HCT116 (cell line): ENCODE measurements at regions not wholly inside any gene's neighbourhood (a gene's known extent, or its start where the extent isn't known, plus 50 kb on each side); places are given as distances from the start of the nearest gene placed in this dataset.
"Not testable (repeated sequence)": the region's sequence is repeated elsewhere in the genome, so short reads cannot be mapped to it uniquely, and the experiment has no call there.

Experiments used
- ATAC-seq: fragments of 200-7000 bp; cut with Tn5 transposase; 2 replicates; pipeline ENCODE4 v1.9.1; 2020; ENCODE audit warnings: mild to moderate bottlenecking, moderate library complexity
- BruUV-seq: library from RNA; stranded (reverse); fragments of 400-500 nt; replicated peaks from 2 replicates; lab custom pipeline; 2021; lab: Mats Ljungman, UMichigan
- CTCF ChIA-PET: fragments of 300-600 bp; sonication (Branson Sonifier 250); formaldehyde crosslinking; loops from one replicate; lab custom pipeline; 2021; ENCODE audit warnings: antibody characterized with exemption; lab: Charles Lee
- POLR2A ChIA-PET: fragments of 300-600, 350-600 bp; sonication (Branson Sonifier 250); formaldehyde crosslinking; loops from one replicate; lab custom pipeline; 2021; ENCODE audit warnings: antibody characterized with exemption; lab: Charles Lee
- RAD21 ChIA-PET, 2 experiments: fragments of 300-600 bp; sonication (Branson Sonifier 250); formaldehyde crosslinking; loops; one replicate each; lab custom pipeline; 2023; ENCODE audit warnings: low total read pairs in 2 of 2; ENCODE audit not compliant: uncharacterized antibody in 2 of 2, unreplicated experiment in 2 of 2, low non-redundant PET in 1 of 2; lab: Charles Lee
- DNase-seq: peaks from one replicate; pipeline ENCODE4 v3.0.0-alpha.2; 2010; ENCODE audit warnings: low read depth, low spot score
- H2AFZ ChIP-seq: fragments of 200-600 bp; shearing (Covaris generic), sonication (generic); 2 replicates; pipeline ENCODE4 v1.6.1; 2017; ENCODE audit warnings: low read depth, mixed run types, mixed read lengths, antibody characterized with exemption, low read length; ENCODE audit not compliant: poor library complexity, severe bottlenecking
- H3K27ac ChIP-seq: 2 replicates; pipeline ENCODE4 v1.5.1; 2012; ENCODE audit warnings: low read depth, low read length
- H3K27me3 ChIP-seq: fragments of 200-600 bp; sonication (generic); 2 replicates; pipeline ENCODE4 v1.6.1; 2016; ENCODE audit warnings: mixed run types, low read length, mixed read lengths; ENCODE audit not compliant: insufficient read depth
- H3K36me3 ChIP-seq, 2 experiments: fragments of 200-500 bp in 1 of 2; fragments of 200-600 bp in 1 of 2; sonication (Bioruptor generic) in 1 of 2; sonication (generic) in 1 of 2; 2 replicates each; pipeline versions ENCODE4 v1.5.1 to v1.6.1; 2014 to 2016; ENCODE audit warnings: low read length in 2 of 2, inconsistent platforms in 1 of 2, mixed read lengths in 1 of 2, mixed run types in 1 of 2; ENCODE audit not compliant: insufficient read depth in 2 of 2, control insufficient read depth in 1 of 2
- H3K4me1 ChIP-seq, 2 experiments: fragments of 200-600 bp in 1 of 2; sonication (generic) in 1 of 2; 2 replicates each; pipeline versions ENCODE4 v1.5.1 to v1.6.1; 2012 to 2017; ENCODE audit warnings: low read length in 2 of 2, inconsistent platforms in 1 of 2, mild to moderate bottlenecking in 1 of 2, mixed read lengths in 1 of 2, mixed run types in 1 of 2, moderate library complexity in 1 of 2; ENCODE audit not compliant: insufficient read depth in 2 of 2, control insufficient read depth in 1 of 2
- H3K4me2 ChIP-seq: fragments of 200-600 bp; sonication (generic); 2 replicates; pipeline ENCODE4 v1.6.1; 2017; ENCODE audit warnings: mixed run types, low read length, mixed read lengths
- H3K4me3 ChIP-seq, 2 experiments: fragments of 200-600 bp in 1 of 2; sonication (generic) in 1 of 2; replicated peaks in 1 of 2; 2 replicates each; pipeline ENCODE4 v1.5.1; 2011 to 2016; ENCODE audit warnings: low read length in 2 of 2, control low read depth in 1 of 2, low read depth in 1 of 2, mild to moderate bottlenecking in 1 of 2, mixed read lengths in 1 of 2, mixed run types in 1 of 2
- H3K79me2 ChIP-seq: fragments of 200-600 bp; sonication (generic); 2 replicates; pipeline ENCODE4 v1.6.1; 2017; ENCODE audit warnings: mild to moderate bottlenecking, mixed run types, low read length, moderate library complexity, mixed read lengths; ENCODE audit not compliant: insufficient read depth
- H3K9ac ChIP-seq: fragments of 200-600 bp; sonication (generic); 2 replicates; pipeline ENCODE4 v1.6.1; 2016; ENCODE audit warnings: low read length, mixed read lengths
- H3K9me2 ChIP-seq: fragments of 200-600 bp; sonication (generic), shearing (Covaris generic); 2 replicates; pipeline ENCODE4 v1.6.1; 2017; ENCODE audit warnings: mixed run types, mild to moderate bottlenecking, moderate library complexity; ENCODE audit not compliant: insufficient read depth
- H3K9me3 ChIP-seq, 2 experiments: fragments of 200-500 bp in 1 of 2; fragments of 200-600 bp in 1 of 2; sonication (Bioruptor generic) in 1 of 2; sonication (generic) in 1 of 2; 2 replicates each; pipeline ENCODE4 v1.6.1; 2014 to 2017; ENCODE audit warnings: low read length in 2 of 2, mixed read lengths in 2 of 2, inconsistent platforms in 1 of 2, low read depth in 1 of 2, mild to moderate bottlenecking in 1 of 2, mixed run types in 1 of 2, moderate library complexity in 1 of 2; ENCODE audit not compliant: control insufficient read depth in 1 of 2, insufficient read depth in 1 of 2
- H4K20me1 ChIP-seq: fragments of 200-600 bp; sonication (generic), shearing (Covaris generic); 2 replicates; pipeline ENCODE4 v1.6.1; 2017; ENCODE audit warnings: mixed run types, mild to moderate bottlenecking, moderate library complexity; ENCODE audit not compliant: insufficient read depth
- CBX3 ChIP-seq: IDR thresholded peaks from 2 replicates; pipeline ENCODE4 v1.6.1; 2012; ENCODE audit warnings: low read depth
- EGR1 ChIP-seq: IDR thresholded peaks from 2 replicates; pipeline ENCODE4 v1.6.1; 2012; ENCODE audit warnings: low read depth
- EZH2 ChIP-seq: fragments of 200-600 bp; sonication (generic); IDR thresholded peaks from 2 replicates; pipeline ENCODE4 v1.6.1; 2017; ENCODE audit warnings: antibody characterized with exemption, mixed run types
- POLR2AphosphoS5 ChIP-seq: IDR thresholded peaks from 2 replicates; pipeline ENCODE4 v1.6.1; 2011; ENCODE audit warnings: mild to moderate bottlenecking, low read depth, low read length, moderate library complexity
- SIN3A ChIP-seq: IDR thresholded peaks from 2 replicates; pipeline ENCODE4 v1.6.1; 2012; ENCODE audit warnings: low read depth
- YY1 ChIP-seq: IDR thresholded peaks from 2 replicates; pipeline ENCODE4 v1.6.1; 2011; ENCODE audit warnings: low read length, low read depth, moderate library complexity, mild to moderate bottlenecking; ENCODE audit not compliant: insufficient replicate concordance; ENCODE audit errors: extremely low read depth
- intact Hi-C: fragments of 100-400 bp; cut with micrococcal nuclease; formaldehyde crosslinking; loops from 2 replicates; pipeline ENCODE4 v1.10.0; 2022

DNA sequence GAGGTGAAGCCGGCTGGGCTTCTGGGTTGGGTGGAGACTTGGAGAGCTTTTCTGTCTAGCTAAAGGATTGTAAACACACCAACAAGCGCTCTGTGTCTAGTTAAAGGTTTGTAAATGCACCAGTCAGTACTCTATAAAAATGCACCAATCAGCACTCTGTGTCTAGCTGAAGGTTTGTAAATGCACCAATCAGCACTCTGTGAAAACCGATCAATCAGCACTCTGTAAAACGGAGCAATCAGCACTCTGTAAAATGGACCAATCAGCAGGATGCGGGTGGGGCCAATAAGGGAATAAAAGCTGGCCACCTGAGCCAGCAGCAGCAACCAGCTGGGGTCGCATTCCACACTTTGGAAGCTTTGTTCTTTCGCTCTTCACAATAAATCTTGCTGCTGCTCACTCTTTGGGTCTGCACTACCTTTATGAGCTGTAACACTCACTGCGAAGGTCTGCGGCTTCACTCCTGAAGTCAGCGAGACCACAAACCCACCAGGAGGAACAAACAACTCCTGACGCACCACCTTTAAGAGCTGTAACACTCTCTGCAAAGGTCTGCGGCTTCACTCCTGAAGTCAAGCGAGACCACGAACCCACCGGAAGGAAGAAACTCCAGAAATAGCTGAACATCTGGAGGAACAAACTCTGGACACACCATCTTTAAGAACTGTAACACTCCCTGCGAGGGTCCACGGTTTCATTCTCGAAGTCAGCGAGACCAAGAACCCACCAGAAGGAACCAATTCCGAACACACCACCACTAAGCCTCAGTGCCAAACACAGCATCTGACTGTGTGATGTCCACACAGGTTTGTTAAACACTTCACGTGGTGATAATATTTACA is 378.2 kb upstream of the CCDC54 start:
- H3K79me2 ChIP-seq, H3K4me3 ChIP-seq, H4K20me1 ChIP-seq, H3K36me3 ChIP-seq, H3K9me2 ChIP-seq, CTCF ChIA-PET, BruUV-seq, H3K4me1 ChIP-seq, H3K27me3 ChIP-seq, DNase-seq, H3K27ac ChIP-seq, RAD21 ChIA-PET, H3K4me2 ChIP-seq, ATAC-seq, intact Hi-C loops, H3K9ac ChIP-seq, H3K9me3 ChIP-seq, H2AFZ ChIP-seq, POLR2A ChIA-PET: not testable (repeated sequence)

DNA sequence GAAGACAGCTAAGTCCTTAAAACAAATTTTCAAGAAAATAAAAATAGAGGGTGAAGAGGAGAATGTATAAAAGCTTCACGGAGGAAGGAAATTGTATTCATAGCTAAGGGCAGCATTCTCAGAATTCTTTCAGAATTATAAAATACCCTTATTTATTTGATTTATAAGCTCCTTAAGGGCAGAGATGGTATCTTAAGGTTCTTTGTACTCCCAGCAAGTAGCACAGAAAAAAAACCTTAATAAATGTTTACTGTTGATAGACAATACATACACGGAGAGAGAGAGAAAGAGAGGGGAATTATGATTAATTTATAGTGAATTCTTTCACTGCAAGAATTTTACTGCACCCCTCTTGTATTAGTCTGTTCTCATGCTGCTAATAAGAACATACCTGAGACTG is 375.6 kb upstream of the CCDC54 start:
- H3K27me3 ChIP-seq = no peaks in the 10 kb centered on the region
- no peaks in the 10 kb centered on the region for H3K36me3 ChIP-seq
- DNase-seq (no peak), ATAC-seq (no peak)
- H3K9me2 ChIP-seq = no peaks in the 10 kb centered on the region
- ChIA-PET RAD21 (no interaction called here), CTCF (no interaction called here), POLR2A (no interaction called here)
- no peaks in the 10 kb centered on the region for H3K79me2 ChIP-seq
- H3K4me1 ChIP-seq = no peaks in the 10 kb centered on the region
- no TSS peak for BruUV-seq
- no peak overlapping the region for H2AFZ ChIP-seq
- no peak overlapping the region for H3K4me2 ChIP-seq
- TF ChIP-seq SIN3A = no peak
- no peak for TF ChIP-seq CBX3
- TF ChIP-seq EGR1 = no peak
- no peak for TF ChIP-seq YY1
- TF ChIP-seq POLR2AphosphoS5 = no peak
- no peak for TF ChIP-seq EZH2
- no peaks in the 10 kb centered on the region for H3K9me3 ChIP-seq
- no peak overlapping the region for H3K4me3 ChIP-seq
- H3K27ac ChIP-seq = no peak overlapping the region
- H4K20me1 ChIP-seq = no peaks in the 10 kb centered on the region
- intact Hi-C loops = no loop called here
- H3K9ac ChIP-seq = no peak overlapping the region
